Stomach (tissue), 4 donors: ENCODE measurements at regions not wholly inside any gene's neighbourhood (a gene's known extent, or its start where the extent isn't known, plus 50 kb on each side); places are given as distances from the start of the nearest gene placed in this dataset.
"Not testable (repeated sequence)": the region's sequence is repeated elsewhere in the genome, so short reads cannot be mapped to it uniquely, and the experiment has no call there.

ENCODE experiments used
- EP300 ChIP-seq: sonication (generic); formaldehyde crosslinking; IDR thresholded peaks from one replicate; pipeline ENCODE4 v1.6.1; 2017; ENCODE audit warnings: antibody characterized with exemption
- POLR2A ChIP-seq, 4 donors: fragments of 450-650 bp; IDR thresholded peaks; one replicate each; pipeline ENCODE4 v1.6.1; 2016; ENCODE audit warnings: antibody characterized with exemption in 4 of 4, control low read depth in 2 of 4, mild to moderate bottlenecking in 1 of 4, moderate library complexity in 1 of 4
- POLR2AphosphoS5 ChIP-seq, 3 donors: sonication (generic); formaldehyde crosslinking; IDR thresholded peaks; one replicate each; pipeline ENCODE4 v1.6.1; 2016; ENCODE audit warnings: antibody characterized with exemption in 3 of 3
- TF ChIP-seq, protein P1 (sequence below), 7 experiments: fragments of 450-650 bp in 4 of 7; fragments of 200-600 bp in 3 of 7; sonication (generic) in 3 of 7; IDR thresholded peaks; one replicate each; pipeline ENCODE4 v1.5.1; 2016 to 2019; ENCODE audit warnings: antibody characterized with exemption in 7 of 7, control low read depth in 2 of 7, mild to moderate bottlenecking in 1 of 7

DNA sequence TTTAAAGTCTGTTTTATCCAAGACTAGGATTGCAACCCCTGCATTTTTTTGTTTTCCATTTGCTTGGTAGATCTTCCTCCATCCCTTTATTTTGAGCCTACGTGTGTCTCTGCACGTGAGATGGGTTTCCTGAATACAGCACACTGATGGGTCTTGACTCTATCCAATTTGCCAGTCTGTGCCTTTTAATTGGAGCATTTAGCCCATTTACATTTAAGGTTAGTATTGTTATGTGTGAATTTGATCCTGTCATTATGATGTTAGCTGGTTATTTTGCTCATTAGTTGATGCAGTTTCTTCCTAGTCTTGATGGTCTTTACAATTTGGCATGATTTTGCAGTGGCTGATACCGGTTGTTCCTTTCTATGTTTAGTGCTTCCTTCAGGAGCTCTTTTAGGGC lies 117.3 kb downstream of the MDH1 start:
- not testable (repeated sequence) for TF ChIP-seq EP300; POLR2AphosphoS5 (IDR thresholded peaks at IDR 0.05); POLR2A (IDR thresholded peaks at IDR 0.05)
- TF ChIP-seq, protein P1, sequence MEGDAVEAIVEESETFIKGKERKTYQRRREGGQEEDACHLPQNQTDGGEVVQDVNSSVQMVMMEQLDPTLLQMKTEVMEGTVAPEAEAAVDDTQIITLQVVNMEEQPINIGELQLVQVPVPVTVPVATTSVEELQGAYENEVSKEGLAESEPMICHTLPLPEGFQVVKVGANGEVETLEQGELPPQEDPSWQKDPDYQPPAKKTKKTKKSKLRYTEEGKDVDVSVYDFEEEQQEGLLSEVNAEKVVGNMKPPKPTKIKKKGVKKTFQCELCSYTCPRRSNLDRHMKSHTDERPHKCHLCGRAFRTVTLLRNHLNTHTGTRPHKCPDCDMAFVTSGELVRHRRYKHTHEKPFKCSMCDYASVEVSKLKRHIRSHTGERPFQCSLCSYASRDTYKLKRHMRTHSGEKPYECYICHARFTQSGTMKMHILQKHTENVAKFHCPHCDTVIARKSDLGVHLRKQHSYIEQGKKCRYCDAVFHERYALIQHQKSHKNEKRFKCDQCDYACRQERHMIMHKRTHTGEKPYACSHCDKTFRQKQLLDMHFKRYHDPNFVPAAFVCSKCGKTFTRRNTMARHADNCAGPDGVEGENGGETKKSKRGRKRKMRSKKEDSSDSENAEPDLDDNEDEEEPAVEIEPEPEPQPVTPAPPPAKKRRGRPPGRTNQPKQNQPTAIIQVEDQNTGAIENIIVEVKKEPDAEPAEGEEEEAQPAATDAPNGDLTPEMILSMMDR (IDR thresholded peaks at IDR 0.05), result not testable (repeated sequence)
